Renal cortex interstitium (tissue), 11 donors: ENCODE measurements at regions not wholly inside any gene's neighbourhood (a gene's known extent, or its start where the extent isn't known, plus 50 kb on each side); places are given as distances from the start of the nearest gene placed in this dataset.
"Not testable (repeated sequence)": the region's sequence is repeated elsewhere in the genome, so short reads cannot be mapped to it uniquely, and the experiment has no call there.

ENCODE experiments used
- DNase-seq, 11 donors: peaks; one replicate each; pipeline ENCODE4 v3.0.0-alpha.2; 2013; ENCODE audit warnings: low read depth in 9 of 11, low spot score in 4 of 11; ENCODE audit errors: extremely low read depth in 1 of 11

DNA sequence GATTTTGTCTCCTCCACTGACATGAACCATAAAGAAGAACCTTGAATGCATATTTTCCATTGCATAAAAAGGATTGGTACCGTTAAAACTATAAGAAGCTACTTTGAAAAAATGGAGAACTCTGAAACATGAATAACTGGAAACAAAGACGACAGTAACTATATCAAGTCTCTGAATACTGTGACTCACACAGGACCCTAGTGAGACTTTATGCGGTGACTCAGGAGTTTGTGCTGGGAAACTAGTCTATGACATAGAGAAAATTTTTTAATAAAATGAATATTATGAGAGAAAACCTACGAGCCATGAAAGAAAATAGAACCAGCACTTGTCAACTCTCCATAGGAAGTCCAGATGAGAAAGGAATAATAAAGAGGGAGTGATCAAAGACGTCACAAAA, 339.9 kb upstream of the ADARB2 start:
- DNase-seq, result no peak

DNA sequence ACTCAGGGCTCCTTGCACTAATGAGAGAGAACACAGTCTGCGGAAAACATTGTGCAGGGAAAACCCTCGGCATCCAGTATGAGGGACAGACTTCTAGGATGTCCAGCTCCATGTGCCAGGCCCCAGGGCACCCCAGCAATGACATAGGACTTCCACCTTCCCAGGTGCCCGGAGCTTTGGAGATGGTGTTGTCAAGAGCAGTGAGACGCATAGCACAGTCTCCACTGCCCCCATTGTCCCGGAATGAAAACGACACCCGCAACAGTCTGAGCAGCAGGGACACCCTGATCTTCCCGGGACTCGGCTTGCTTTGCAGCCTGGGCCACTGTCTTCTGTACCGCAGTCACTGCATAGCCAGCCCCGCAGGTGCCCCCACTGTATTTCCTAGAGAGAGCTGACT, 339.2 kb upstream of the ADARB2 start:
- no peak for DNase-seq

DNA sequence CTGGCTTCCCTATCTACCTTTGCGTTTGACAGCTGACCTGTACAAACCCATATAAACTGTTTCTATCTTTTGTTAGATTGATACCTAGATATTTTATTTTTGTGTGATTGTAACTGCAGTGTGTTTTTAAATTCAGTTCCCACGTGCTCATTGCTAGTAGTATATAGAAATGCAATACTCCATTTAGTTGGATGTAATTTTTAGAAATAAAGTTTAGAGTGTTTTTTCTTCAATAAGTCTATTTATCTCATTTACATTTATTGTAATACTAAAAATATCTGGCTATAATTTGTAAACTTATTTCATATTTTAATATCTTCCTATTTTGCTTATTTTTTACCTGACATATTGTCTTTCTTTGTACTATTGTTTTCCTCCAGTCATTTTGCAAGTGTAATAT, 329.7 kb upstream of the ADARB2 start:
- DNase-seq, result no peak

DNA sequence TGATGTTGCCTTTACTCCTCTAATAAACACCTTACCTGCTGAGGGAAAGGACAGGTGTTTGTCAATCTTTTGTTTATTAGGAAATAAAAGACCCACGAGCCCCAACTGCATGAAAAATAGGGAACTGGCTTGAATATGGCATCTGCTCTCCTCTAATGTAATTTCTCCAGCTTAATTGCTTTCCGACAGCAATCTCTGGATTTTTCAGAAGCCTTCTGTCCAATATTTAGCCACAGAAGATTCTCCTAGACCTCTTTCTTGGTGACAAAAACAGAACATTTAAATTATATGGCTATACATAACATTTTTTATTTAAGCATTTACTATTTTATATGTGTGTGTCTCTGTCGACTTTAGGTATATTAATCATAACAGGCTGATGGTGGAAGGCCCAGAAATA, 317.4 kb upstream of the ADARB2 start:
- no peak for DNase-seq

DNA sequence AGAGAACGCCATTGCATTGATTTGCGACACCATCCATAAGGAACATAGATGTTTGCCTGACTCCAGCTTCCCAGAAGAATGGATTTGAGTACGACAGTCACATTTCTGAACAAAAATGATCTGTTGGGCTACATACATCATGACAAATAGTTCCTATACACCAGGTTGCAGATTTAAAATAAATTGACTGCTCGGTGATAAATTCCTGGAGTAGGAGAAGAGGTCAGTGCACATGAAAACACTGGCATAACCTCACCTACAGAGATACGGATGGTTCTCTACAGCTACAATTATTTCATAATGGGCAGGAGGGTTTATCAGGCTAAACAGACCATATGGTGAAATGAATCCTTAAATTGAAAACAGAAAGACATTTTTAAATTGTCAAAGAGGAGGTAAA, 316.5 kb upstream of the ADARB2 start:
- DNase-seq, result no peak

DNA sequence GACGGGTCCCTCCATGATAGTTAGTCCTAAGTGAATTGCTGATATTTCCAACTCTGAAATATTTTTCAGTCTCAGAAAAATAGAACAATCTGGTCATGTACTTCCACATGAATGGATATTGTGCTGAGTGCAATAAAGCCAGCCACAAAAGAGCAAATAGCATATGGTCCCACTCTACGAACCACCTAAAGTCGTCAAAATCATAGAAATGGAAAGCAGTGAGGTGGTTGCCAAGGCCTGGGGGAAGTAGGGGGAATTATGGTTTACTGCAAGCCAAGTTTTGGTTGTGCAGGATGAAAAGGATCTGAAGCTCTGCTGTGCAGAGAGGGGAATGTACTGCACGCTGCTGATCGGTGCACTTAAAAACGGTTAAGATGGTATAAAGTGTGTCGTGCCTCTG, 313.8 kb upstream of the ADARB2 start:
- DNase-seq, result no peak

DNA sequence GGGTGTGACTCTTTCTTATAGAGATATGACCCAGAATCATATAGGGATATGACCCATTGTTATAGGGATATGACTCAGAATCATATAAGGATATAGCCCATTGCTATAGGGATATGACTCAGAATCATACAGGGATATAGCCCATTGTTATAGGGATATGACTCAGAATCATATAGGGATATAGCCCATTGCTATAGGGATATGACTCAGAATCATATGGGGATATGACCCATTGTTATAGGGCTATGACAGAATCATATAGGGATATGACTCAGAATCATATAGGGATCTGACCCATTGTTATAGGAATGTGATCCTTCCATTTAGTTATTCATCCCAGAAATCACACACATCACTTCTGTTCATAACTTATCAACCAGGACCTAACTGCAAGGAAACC, 312.2 kb upstream of the ADARB2 start:
- no peak for DNase-seq

DNA sequence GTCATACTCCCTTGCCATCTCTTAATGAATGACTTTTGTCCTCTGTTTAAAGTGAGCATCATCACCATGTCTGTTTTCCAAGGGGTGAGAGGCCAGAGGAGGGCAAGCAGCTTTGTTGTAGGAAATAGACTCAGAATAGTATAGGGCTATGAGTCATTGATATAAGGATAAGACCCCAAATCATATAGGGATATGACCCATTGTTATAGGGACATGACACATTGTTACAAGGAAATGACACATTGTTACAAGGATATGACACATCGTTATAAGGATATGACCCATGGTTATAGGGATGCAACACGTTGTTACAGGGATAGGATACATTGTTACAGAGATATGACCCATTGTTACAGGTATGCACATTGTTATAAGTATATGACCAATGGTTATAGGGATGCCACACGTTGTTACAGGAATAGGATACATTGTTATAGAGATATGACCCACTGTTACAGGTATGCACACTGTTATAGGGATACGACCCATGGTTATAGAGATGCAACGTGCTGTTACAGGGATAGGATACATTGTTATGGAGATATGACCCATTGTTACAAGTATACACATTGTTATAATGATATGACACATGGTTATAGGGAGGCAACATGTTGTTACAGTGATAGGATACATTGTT, 311.1 kb upstream of the ADARB2 start:
- no peak for DNase-seq

DNA sequence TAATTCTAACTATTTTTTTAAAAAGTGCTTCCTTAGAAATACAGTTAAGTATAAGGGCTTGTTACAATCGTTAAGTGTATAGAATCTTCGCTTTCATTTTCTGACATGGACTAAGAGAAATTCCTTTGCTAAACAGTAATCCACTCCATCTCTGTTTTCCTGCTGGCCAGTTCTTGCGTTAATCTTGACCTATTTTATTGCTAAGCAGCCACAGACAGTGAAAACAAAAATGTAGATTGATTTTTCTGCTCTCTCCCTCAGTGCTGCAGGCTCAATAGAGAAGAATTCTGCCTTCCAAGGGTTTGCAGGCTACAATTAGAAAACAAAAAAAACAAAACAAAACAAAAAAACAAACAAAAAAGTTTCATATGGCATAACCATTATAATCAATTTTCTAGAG, 310.4 kb upstream of the ADARB2 start:
- no peak for DNase-seq

DNA sequence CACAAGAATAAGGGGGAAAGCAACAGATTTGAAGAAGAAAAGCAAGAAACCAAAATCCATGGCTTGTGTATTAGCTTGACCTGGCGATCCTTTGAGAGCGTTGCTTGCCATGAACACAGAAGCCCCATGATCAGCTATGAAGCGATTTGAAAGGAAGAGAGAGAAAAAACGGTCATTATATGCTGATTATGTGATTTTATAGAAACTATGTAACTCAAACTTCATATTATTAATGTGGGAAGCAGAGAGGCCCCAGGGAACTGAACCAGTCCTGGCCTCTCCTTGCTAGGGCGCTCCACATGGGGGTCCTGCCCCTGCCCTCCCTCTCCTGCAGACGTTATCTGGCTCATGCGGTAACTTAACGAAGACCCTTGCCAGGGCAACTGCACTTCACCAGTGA, 306.1 kb upstream of the ADARB2 start:
- DNase-seq, result no peak

DNA sequence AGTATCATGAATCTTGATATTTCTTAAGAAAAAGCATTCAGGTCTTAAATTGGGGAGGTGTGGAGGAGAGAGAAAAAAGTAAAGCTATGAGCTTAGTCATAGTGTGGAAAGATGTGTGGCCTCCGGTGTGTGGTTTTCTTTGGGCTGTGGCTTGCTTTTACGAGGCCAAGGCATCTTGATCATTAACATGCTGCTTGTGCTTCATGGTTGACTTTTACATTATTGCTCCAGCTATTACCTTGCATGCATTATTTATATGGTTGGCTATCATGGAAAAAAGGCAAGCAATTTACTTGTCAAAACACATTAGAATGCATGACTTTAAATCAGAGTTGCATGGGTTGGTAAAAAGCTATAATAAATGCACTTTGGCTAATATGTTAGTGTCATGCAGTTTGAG, 300.7 kb upstream of the ADARB2 start:
- no peak for DNase-seq

DNA sequence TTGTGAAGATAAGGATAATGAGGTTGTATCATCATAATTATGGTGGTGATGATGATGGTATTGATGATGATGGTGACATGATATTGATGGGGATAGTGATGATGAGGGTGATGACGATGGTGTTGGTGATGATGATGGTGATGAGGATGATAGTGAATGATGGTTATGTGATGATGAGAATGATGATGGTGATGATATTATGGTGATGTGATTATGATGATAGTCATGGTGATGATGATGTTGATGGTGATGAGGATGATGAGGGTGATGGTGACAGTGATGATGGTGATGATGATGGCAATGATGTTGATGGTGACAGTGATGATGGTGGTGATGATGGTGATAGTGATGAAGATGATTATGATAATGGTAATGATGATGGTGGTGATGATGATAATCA, 299.9 kb upstream of the ADARB2 start:
- no peak for DNase-seq

DNA sequence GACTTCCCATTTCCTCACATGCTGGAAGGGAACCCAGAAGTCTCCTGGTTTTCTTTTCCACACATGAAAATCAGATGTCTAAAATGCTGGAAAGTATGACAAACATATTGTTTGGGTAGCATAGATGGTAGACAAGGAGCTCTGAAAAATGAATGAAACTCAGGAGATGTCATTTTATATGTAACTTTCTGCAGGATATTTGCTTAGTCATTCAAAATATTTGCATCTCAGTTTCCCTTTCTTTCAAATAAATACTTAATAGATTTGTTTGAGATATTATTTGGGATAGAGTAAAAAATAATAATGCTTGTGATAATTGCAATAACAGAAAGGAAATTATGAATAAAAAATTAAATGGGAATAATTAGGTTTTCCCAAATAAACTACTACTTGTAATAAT, 298.9 kb upstream of the ADARB2 start:
- DNase-seq, result no peak

DNA sequence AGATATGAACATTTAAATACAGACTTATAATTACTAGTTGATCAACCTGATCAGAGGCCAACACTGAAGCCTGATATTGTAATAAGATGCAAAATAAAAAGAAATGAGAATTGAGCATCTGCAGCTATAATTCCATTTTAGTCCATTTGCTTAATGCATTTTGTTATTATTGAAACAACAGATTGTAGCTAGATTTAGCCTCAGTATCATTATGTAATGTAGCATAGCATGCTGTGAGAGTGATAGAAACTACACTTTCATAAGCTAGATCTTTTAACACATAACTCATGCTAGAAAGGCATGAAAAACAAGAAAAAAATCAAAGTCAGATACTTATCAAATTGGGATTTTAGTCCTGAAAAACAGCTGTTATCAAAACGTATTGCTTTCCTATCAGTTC, 292.7 kb upstream of the ADARB2 start:
- DNase-seq, result no peak

DNA sequence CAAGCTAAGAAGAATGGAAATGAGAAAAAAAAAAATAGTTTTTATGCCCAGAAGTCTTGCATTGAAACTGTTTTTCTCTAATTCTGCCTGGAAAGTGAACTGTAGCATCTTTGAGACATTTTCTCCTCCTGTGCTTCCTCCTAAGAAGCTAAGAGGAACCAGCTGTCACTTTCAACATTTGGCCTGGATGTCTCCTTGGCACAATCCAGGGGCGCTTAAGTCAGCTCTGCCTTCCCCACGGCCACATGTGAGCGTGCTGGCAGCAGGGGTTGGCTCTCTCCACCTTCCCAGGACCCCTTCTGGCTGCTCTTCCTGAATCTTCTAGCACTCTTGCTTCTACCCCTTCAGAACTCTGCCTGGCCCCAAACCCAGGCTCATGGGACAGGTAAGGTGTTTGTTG, 289.6 kb upstream of the ADARB2 start:
- DNase-seq, result no peak

DNA sequence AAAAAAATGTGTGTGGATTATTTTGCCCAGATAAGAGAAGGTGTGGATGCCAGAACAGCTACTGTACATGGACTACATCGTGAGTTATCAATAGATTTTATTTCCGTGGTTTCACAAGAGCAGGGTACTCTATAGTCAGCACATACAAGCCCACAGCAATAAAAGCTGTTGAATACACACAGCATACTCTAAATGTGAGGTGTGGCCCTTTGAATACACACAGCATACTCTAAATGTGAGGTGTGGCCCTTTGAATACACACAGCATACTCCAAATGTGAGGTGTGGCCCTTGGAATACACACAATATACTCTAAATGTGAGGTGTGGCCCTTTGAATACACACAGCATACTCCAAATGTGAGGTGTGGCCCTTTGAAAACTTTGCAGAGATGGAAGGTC, 287.4 kb upstream of the ADARB2 start:
- DNase-seq, result not testable (repeated sequence)

DNA sequence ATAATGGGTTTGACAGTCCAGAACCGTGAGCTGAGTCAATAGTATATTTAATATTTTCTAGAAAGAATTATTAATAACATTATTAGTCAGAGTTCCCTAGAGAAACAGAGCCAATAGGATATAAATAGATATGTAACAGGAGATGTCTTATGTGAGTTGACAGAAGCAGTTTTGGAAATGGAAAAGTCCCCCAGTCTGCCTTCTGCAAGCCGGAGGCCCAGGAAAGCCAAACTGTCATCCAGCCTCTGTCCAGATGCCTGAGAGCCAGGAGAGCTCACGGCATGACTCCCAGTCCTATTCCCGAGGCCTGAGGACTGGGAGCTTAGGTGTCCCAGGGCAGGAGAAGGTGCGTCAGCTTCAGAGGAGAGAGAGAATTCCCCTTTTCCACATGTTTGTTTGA, 286.4 kb upstream of the ADARB2 start:
- DNase-seq, result no peak

DNA sequence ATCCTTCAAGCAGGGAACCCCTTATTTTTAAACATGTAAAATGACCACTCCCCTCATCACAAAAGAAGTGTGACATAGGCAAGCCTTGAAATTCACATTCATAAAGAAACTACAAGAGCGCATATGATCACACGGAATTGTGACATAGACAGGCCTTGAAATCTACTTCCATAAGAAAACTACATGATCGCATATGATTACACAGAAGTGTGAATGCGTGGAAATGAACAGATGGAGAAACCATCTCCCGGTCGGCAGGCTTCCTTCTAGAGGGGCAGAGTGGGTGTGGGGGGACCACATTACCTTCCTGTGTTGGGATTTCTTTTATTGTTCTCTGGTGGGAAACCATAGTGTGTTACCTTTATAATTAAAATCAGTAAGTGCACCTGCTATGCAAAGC, 285.1 kb upstream of the ADARB2 start:
- no peak for DNase-seq

DNA sequence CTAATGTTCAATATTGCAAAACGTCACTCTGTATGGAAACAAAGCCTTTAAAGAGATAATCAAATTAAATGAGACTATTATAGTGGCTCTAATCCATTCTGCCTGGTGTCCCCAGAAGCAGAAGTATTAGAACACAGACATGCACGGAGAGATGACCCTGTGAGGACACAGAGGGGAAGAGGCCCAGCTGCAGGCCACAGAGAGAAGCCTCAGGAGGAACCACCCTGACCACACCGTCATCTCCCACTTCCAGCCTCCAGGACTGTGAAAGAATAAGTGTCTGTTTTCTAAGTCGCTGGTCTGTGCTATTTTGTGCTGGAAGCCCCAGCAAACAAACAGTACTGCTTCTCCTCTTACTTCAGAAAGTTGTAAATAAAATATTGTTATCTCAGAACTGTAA, 283.5 kb upstream of the ADARB2 start:
- no peak for DNase-seq

DNA sequence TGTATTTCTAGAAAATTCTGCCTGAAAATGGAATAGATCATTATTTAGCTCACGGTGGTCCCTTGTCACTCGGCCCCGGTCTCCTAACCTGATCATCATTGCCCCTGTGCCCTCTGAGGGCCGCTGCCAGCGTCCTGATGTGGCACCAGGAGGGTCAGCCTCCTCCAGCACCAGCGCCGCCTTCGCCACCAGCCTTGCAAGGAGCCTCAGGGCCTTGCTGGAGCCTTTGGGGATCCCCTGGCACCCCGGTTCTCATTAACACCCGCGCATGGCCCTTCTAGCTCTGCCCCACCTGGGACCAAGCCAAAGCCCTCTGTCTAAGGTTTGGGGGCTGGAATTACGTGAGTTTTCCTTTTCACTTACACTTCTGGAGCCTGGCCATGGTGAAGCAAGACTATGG, 282.5 kb upstream of the ADARB2 start:
- no peak for DNase-seq

DNA sequence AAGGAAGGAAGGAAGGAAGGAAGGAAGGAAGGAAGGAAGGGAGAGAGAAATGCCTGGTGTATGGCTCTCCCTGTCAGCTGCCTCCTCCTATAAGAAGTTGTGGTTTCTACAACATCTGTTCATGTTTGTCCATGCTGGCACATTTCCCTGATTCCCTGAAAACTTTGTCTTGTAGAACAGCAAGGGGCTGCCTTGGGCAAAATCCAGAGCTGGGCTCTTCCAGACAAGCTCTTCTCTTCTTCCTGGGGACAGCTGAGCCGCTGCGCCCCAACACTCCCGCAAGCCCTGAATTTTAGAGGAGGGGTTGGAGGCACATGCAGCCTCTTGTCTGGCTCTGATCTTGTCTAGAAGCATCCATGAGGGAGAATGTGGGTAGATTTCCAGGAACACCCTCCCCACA, 282.0 kb upstream of the ADARB2 start:
- no peak for DNase-seq

DNA sequence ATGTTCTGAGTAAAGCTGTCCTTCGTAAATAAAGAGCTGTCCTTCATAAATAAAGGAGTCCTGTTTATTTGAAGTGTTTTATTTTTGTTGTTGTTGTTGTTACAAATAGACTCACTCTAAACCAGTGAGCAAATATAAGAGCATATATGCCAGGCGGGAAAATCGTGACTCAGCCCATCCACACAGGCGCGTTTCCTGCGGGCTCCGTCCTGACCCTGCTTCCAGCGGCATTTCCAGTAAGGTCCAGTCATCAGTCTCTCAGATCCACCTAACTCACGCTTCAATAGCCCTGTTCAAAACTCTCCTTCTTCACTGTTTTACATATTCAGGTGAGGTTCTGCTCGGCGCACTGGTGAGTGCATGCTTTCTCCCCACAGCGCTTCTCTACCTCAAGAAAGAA, 277.2 kb upstream of the ADARB2 start:
- no peak for DNase-seq
